SHP77 (cell line): ENCODE measurements at regions not wholly inside any gene's neighbourhood (a gene's known extent, or its start where the extent isn't known, plus 50 kb on each side); places are given as distances from the start of the nearest gene placed in this dataset.

Source experiments
- DNase-seq, 2 experiments: peaks; one replicate each; lab custom pipeline; 2025; lab: John Stamatoyannopoulos, UW

DNA sequence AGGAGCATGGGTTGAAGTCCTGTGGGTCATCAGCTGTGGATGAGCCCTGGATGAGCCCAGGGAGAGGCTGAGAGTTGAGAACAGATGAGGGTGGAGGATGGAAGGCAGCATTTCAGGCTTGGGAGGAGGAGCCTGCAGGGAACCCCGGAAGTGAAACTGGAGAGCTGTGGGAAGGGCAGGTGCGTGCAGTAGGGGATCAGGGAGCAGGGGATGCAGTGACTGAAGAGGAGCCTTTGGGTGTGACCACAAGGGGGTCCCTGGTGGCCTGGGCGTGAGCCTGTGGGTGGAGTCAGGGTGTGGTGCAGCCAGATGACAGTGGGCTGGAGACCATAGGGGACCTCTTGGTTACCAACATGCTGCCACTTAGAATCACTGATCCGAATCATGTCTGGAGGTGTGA lies 115.5 kb downstream of the PAPOLA start:
- DNase-seq = peak in 1 of 2 experiments; percentile 4

DNA sequence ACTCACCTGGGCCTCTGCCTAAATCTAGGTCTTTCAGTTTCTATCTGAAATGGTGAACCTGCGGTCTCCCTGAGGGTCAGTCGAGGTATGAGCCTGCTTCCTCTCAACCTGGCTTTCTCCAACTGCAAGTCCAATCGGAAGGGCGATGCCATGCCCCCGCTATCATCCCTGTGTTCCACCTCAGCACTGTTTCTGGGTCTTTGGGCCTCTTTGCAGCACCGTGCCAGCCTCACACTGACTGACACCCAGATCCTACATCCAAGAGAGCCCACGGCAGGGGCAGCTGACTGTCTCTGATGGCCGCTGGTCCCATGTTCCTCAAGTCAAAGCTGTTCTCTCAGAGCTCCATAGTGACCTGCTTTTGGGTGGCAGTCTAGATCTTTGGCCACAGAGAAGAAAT lies 120.7 kb downstream of the PAPOLA start:
- DNase-seq = no peak

DNA sequence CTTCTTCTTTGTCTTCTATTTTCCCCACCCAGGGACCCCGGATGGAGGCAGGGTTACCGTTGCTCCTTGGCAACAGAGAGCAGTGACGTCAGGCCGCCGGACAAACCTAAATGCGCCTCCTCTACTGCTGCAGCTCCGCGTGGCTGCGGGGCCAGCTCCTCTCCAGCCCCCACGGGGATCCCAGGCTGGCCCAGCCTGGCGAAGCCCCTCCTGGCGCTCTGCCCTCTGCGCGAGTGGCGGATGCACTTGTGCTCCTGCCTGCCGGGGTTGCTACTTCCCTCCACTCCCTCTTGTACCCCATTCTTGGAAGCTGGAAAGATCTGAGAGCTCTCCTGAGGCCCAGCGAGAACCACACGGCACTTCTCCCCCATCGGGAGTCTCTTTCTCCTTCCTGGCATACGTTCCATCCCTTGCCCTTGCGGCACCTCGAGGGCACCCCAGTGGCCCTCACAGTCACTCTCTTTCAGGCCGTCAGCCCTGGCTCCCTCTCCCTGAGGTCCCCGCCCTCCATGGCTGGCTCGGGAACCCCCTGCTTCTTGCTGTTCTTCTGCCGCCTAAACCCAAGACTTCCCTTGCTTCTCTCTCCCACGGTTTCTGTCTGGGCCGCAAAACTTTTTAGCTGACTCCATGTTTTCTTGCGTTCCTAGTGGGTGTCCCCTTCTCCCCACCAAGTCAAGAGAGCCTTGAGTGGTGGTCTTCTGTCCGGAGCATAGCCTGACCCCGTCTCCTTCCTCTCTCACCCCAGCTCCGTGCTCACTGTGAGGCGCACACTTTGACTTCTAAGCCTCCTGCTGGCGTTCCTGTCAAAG lies 121.7 kb downstream of the PAPOLA start:
- no peak for DNase-seq

DNA sequence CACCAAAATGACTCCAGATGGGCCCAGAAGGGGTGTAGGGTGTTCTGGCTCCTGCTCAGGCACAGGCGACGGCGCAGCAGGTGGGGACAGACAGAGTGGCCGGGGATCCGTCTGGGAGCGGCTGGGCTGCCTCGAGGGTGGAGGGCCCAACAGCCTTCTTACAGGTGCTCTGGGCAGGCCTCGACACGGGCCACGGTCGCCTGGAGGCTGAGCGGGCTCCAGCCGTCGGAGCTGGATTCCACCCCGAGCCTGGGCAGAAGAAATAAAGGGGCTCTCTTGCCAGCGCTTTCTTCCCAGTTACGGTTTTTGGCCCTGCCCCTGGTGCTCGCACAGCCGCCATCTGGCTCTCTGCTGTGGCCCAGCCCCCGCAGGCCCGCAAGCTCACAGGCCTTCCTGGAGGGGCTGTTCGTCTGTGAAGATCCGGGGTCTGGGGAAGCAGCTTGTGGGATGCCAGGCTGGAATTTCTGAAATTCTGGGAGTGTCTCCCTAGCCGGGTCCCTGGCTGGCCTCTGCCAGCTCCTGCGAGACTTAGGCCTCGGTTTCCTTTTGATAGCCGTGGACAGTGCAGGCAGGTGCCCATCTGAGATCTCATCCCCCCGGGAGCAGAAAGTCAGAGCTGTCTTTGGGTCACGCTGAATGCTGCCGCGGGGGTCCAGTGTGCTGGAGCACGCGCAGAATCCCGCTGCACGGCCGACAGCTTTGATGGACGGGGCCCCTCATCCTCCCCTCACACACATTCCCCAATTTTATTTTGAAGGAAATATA lies 122.7 kb downstream of the PAPOLA start:
- no peak for DNase-seq

DNA sequence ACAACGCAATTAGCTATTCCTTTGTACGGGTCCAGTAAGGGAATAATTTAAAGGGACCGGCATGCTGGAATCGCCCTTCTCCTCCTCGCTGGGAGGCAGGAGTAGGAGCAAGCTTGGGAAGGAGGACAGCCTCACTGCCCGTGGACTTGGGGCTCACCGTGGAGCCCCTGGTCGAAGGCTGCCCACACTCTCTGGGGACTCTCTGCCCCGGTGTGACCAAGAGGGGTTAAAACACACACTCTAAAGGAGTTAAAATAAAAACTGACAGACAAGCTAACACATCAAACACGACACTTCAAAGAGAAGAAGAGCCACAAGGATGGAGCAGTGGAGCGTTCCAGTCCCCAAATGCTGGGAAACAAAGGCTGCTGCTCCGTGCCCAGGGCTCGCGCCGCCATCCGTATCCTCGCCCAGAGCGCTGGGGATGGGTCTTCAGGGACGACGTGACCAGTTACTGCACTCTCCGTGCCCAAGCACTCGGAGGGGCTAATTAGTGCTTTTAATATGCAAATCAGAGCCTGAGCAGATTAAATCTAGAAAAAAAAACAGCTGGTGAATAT lies 123.3 kb downstream of the PAPOLA start:
- no peak for DNase-seq

DNA sequence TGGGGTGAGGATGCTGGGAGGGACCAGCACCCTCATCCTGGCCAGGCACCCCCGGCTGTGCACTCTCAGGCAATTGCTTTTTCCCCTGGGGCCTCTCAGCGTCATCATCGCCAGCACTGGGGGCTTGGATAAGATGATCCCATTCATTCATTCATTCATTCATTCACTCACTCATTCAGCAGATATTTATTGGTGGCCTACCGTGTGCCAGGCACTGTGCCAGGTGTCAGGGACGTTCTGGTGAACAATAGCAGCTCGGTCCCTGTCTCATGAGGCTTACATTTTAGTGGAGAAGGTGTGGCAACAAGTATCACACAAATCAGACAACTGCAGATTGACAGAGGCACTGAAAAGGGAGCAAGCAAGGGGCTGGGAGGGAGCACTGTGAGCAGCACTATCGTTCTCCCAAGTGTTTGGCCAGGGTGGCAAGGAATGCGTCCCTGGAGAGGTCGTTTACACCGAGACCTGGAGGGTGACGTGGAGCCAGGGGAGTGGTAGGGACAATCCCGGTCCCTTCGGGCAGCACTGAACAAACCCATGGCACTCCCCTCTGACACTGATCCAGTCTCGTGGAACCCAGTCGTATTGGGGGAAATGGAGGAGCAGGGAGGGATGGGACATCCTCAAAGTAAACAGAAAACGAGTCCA lies 124.1 kb downstream of the PAPOLA start:
- no peak for DNase-seq

DNA sequence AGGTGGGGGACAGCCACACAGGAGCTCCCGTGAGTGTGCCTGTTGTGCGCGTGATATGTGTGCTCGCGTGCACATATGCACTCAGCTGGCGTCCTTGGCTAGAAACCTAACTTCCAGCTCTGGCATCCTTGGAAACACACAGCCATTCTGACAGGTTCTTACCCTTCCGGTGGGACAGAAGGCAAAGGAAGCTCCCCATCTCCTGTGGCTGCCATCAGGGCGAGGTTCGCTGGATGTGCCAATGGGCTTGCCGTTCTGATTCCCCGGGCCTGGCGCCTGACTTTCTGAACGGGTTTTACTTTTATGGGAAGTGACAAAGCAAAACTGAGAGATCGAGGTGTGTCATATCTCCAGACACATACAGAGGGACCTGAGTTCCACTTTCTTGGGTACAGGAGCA lies 124.7 kb downstream of the PAPOLA start:
- no peak for DNase-seq

DNA sequence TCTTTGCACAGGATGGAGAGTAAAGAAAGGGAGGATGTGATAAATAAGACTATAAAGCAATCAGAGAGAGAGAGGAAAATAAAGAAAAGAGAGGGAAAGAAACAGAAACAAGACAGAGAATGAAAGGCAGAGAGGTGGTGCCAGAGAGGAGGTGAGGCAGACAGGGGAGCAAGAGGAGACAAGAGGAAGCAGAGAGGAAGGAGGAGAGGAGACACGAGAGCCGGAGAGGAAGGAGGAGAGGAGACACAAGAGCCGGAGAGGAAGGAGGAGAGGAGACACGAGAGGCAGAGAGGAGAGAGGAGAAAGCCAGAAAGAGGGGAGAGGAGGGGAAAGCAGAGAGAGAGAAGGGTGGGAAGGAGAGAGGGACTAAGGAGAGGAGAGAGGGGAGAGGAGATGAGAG lies 125.2 kb downstream of the PAPOLA start:
- no peak for DNase-seq

DNA sequence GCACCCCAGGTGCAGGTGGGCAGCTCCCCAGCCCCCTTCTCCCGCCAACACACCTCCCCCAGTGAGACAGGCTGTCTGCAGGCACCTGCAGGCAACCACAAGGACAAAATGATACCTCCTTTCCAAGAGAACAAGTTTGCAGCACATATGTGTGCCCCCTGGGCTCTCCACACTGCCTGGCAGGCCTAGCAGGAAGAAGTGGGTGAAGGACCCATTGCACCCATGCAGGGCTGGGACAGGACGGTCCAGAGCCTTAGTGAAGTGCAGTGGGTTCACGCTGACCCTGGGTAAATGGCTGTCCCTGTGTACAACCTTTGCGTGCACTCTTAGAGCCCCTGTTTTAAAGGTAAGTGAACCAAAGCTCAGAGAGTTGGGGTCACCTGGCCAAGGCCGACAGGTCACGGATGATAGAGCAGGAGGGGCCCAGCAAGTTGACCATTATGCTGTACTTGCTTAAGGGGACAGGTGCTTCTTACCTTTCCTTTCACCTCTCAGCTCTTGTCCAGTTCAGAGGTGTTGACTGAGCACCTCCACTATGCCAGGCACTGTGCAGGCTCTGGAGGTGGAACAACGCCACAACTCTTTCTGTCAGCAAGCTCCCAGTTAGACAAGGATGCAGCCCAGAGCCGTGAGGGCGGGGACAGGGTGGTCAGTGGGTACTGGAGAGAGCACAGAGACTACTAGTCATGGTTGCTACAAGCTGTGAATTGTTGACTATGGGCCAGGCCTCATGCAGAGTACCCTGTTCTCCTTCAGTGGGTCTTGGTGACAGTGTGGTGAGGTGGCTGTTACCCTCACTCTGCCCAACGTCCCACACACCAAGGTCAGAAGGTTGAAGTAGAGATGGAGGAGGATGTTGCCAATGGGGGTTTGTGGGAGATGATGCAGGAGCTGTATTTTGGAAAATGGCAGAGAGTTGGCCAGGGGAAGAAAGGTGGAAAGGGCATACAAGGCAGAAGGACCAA lies 125.9 kb downstream of the PAPOLA start:
- DNase-seq = no peak

DNA sequence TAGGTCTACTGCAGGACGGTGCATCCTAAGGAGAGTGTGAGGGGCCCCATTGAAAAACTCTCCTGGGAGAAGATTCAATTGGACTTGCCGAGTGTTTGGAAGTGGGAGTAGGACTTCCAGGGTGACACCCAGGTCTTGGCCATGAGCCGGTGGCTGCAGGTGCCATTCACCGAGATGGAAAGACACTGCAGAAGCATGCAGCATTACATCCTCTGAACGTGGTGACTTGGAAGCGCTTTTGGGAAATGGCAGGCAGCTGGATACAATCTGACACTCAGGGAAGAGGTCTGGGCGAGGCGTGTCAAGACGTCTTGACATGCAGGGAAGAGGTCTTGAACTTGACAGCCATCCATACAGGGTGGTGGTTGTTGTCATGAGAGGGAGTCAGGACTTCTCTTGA lies 126.9 kb downstream of the PAPOLA start:
- peak in 1 of 2 experiments; percentile 17 for DNase-seq

DNA sequence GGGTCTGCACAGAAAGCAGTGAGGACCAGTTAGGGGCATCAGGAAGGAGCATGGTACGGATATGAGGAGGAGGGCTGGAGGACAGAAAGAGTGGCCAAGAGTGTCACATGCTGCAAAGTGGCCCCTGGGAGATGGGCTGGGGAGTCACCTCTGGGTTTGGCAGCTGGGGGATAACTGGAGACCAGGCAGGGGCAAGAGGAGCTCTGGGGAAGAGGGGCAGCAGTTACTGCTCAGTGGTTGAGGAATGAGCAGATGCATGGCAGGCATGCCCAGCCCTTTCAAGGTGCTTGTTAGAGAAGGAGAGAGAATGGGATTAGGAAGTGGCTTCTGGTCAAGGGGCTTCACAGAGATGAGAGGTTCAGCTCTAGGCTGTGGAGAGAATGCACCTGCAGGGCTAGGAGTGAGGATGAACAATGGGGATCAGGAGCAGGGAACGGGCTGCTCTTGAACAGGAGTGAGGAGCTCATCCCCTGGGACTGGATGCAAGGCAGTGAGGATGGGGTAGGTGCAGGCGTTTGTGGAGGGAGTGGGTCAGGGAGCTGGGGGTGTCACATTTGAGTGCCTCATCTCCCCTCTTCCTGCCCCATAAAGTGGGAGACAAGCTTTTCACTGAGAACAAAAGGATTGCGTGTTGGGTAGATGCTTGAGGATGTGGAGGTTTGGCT lies 127.5 kb downstream of the PAPOLA start:
- DNase-seq = no peak

DNA sequence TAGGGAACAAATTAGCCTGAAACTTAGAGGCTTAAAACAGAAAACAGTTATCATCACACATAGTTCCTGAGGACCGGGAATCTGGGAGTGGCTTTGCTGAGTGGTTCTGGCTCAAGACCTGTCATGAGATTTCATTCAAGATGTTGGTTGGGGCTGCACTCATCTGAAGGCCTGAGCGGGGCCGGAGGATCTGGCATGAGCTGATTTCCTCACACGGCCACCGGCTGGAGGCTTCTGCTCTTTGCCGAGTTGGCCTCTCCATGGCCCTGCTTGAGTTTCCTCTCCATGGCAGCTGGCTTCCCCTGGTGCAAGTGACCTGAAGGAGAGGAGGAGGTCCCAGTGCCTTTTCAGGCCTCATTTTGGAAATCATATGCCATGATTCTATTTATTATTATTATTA lies 128.1 kb downstream of the PAPOLA start:
- DNase-seq = no peak

DNA sequence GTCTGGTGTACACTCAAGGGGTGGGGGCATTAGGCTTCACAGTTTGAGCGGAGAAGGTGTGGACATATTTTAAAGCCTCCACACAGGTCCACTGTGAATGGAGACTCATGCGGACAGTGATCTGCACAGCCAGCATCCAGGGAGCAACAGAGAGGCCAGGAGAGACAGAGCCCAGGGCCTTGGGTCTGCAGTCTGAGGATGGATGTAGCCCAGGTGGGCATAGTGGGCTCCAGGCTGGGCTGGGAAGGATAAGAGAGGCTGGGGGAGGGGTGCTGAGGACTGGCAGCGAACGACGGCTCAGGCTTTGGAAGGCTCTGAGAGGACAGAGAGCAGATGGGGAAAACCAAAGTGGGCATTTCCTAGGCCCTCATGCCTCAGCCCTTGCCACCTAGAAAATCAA lies 128.8 kb downstream of the PAPOLA start:
- no peak for DNase-seq

DNA sequence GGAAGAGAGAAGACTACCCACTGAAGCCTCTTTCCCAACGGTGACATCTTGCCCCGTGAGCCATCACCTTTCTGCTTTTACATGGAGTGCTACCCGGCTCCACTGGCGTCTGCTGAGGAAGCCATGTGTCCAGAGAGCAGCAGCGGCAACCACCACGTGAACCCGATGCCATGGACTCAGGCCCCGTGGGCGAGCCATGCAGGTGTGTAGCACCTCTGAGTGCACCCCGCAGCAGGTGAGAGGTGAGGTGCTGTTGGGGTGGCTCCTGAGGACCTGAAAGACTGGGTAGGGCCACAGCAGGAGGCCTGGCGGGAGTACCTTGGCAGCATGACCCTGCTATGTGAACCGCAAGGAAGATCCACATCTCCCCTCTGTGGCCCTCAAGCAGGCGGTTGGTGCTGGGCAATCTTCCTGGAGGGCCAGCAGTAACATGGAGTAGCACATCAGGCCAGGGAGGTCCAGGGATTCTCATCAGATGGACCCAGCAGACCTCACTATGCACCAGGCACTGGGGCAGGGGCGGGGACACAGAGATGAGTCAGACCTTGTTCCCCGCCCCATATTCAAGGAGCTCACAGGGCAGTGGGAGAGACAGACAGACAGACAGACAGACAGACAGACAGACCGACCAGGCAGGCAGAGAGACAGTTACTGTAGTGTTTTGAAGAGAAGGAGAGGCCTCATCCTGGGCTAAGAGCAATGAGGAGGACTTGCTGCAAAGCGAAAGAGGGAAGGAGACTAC lies 129.6 kb downstream of the PAPOLA start:
- no peak for DNase-seq

DNA sequence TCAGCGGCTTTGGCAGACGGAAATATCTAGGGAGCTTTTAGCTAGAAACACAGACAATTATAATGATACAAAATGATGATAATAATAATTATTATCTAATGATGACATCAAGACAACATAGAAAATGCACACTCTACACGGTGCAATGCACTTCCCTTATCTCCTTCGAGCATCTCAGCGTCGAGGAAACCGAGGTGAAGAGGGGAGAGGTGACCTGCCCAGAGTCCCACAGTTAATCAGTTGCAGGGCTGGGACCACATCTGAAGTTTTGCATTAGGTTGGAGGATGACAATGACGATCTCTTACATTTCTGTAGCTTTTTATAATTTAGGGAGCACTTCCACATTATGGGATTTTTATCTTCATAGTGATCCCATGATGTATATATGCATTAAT lies 130.2 kb downstream of the PAPOLA start:
- DNase-seq = no peak

DNA sequence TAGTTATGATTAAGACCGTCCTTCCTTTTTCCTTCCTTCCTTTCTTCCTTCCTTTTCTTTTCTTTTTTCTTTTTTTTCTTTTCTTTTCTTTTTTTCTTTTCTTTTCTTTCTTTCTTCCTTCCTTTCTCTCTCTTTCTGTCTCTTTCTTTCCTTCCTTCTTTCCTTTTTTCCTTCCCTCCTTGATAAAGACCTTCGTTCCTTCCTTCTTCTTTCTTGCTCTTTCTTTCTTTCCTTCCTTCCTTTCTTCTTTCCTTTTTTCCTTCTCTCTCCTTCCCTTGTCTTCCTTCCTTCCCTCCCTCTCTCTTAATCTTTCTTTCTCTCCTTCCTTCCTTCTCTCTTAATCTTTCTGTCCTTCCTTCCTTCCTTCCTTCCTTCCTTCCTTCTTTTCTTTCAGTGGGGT lies 130.9 kb downstream of the PAPOLA start:
- DNase-seq = no peak

DNA sequence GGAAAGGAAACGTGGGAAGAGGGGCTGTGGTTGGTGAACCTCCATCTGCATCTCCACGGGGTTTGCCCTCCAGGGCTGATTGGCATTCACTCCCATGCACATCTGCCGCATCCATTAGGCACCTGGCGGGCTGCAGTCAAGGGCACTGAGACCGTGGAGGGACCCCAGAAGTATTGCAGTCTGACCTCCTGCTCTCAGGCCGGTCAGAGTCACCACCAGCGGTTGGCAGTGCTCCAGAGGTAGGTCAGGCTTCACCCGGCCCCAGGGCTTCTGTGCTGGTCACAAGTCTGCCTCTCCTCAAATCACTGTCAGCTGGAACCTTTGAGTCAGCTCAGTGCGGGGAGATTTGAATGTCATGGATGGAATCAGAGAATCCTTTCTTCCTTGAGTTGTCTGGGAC lies 132.3 kb downstream of the PAPOLA start:
- peak in 1 of 2 experiments; percentile 36 for DNase-seq

DNA sequence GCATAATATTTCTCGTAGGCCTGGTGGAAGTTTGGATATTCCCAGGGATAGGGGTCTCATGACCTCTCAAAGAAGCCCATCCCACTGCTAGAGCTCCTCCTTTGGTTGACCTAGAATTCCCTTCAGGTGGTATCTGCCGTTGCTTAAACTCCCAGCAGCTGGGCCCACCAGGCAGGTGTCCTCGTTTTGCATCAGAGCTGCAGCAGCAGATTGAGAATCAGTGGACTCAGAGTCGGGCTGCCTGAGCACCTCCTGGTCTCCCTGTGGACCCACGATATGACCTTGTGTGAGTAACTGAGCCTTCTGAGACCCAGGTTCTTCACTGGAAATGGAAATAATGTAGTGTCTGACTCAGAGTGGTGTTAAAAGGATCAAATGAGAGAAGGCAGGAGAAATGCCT lies 132.7 kb downstream of the PAPOLA start:
- peak in 1 of 2 experiments; percentile 23 for DNase-seq

DNA sequence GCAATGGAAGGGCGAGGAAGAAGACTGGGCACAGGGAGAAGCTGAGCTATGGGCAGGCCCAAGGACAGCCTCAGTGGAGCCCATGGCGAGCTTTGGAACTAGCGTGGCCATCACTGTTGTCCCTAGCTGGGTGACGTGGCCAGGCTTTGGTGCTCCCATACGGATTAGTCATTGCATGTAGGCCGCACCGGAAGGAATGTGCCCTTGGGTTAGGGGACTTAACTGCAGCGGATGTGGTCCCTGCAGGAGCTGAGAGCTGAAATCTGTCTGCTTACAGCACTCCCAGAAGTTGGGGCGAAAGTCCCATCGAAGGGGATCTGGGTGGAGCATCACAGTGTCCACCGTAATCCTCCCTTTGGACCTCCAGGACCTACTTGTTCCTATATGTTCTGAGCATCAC lies 133.7 kb downstream of the PAPOLA start:
- DNase-seq = no peak

DNA sequence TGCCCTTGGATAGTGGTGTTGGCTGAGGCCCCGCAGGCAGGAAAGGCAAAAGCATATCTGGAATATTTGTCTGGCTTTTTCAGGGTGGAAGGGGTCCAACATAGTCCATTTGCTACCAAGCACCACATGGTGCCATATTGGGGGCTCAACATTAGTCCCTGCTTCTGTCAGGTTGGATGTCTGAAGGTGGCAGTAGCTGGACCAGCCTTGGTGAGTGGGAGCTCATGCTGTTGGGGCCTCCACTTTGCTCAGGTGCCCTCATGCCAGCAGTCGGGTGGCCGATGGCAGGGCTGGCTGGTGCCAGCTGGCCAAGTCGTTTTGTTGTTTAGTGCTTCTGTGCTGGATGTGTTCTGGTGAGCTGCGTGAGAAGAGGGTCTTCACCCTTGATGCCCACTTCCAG lies 135.3 kb downstream of the PAPOLA start:
- no peak for DNase-seq
